ENCODE measurements at regions not wholly inside any gene's neighbourhood (a gene's known extent, or its start where the extent isn't known, plus 50 kb on each side); places are given as distances from the start of the nearest gene placed in this dataset.

- no peak for ATAC-seq
These were observed 91.6 kb downstream of the TMX3 start for GRCh38 chr18:68623342-68623741.

GRCh38 chr18:68611311-68611710, 103.6 kb downstream of the TMX3 start:
- ATAC-seq, result no peak

GRCh38 chr18:68608851-68609490, 105.9 kb downstream of the TMX3 start:
- ATAC-seq, result no peak

GRCh38 chr18:68607852-68608251, 107.1 kb downstream of the TMX3 start:
- no peak for ATAC-seq

GRCh38 chr18:68604256-68604655, 110.7 kb downstream of the TMX3 start:
- ATAC-seq, result no peak

- no peak for ATAC-seq
These were observed 118.9 kb downstream of the TMX3 start for GRCh38 chr18:68596016-68596415.

- no peak for ATAC-seq
These were observed 126.7 kb downstream of the TMX3 start for GRCh38 chr18:68588169-68588568.

GRCh38 chr18:68583685-68584084, 131.2 kb downstream of the TMX3 start:
- ATAC-seq, result no peak

- ATAC-seq, result no peak
These were observed 140.6 kb downstream of the TMX3 start for GRCh38 chr18:68574311-68574710.

GRCh38 chr18:68569936-68570335, 145.0 kb downstream of the TMX3 start:
- no peak for ATAC-seq

- ATAC-seq, result no peak
These were observed 146.3 kb downstream of the TMX3 start for GRCh38 chr18:68568364-68569155.

- no peak for ATAC-seq
These were observed 147.9 kb downstream of the TMX3 start for GRCh38 chr18:68566991-68567390.

GRCh38 chr18:68564961-68565360, 149.9 kb downstream of the TMX3 start:
- no peak for ATAC-seq

GRCh38 chr18:68564351-68564750, 150.6 kb downstream of the TMX3 start:
- no peak for ATAC-seq

- no peak for ATAC-seq
These were observed 154.8 kb downstream of the TMX3 start for GRCh38 chr18:68560128-68560527.

GRCh38 chr18:68557183-68557582, 157.7 kb downstream of the TMX3 start:
- ATAC-seq, result no peak

GRCh38 chr18:68555879-68556301, 159.0 kb downstream of the TMX3 start:
- no peak for ATAC-seq

GRCh38 chr18:68548904-68549870, 165.7 kb downstream of the TMX3 start:
- no peak for ATAC-seq

- no peak for ATAC-seq
These were observed 171.6 kb downstream of the TMX3 start for GRCh38 chr18:68543344-68543743.

- ATAC-seq, result no peak
These were observed 172.1 kb downstream of the TMX3 start for GRCh38 chr18:68542846-68543245.

GRCh38 chr18:68533641-68534040, 181.3 kb downstream of the TMX3 start:
- ATAC-seq, result no peak

GRCh38 chr18:68532328-68532885, 182.5 kb downstream of the TMX3 start:
- no peak for ATAC-seq

GRCh38 chr18:68525091-68525490, 189.8 kb downstream of the TMX3 start:
- ATAC-seq, result no peak
